Thyroid gland (tissue), 4 donors: ENCODE measurements at regions not wholly inside any gene's neighbourhood (a gene's known extent, or its start where the extent isn't known, plus 50 kb on each side); places are given as distances from the start of the nearest gene placed in this dataset.

Experiments
- DNase-seq, 2 donors: peaks; one replicate each; pipeline ENCODE4 v3.0.0-alpha.2; 2019
- H3K27ac ChIP-seq, 3 donors: fragments of 200-600 bp; sonication (generic); 1 replicate in 2 of 3; 2 replicates in 1 of 3; pipeline ENCODE4 v1.5.1; 2016 to 2019; ENCODE audit warnings: mild to moderate bottlenecking in 1 of 3, moderate library complexity in 1 of 3
- H3K27me3 ChIP-seq: fragments of 200-600 bp; sonication (generic); one replicate; pipeline ENCODE4 v1.5.1; 2019
- H3K36me3 ChIP-seq, 2 donors: fragments of 200-600 bp; sonication (generic); one replicate each; pipeline ENCODE4 v1.5.1; 2016 to 2019
- H3K4me1 ChIP-seq, 2 donors: fragments of 200-600 bp; sonication (generic); one replicate each; pipeline ENCODE4 v1.5.1; 2017 to 2019
- H3K4me3 ChIP-seq, 3 donors: fragments of 200-600 bp; sonication (generic); replicated peaks in 1 of 3; 1 replicate in 2 of 3; 2 replicates in 1 of 3; pipeline ENCODE4 v1.5.1; 2016; ENCODE audit warnings: mild to moderate bottlenecking in 1 of 3
- H3K9me3 ChIP-seq: fragments of 200-600 bp; sonication (generic); one replicate; pipeline ENCODE4 v1.5.1; 2017
- POLR2A ChIP-seq, 2 donors: fragments of 450-650 bp; IDR thresholded peaks; one replicate each; pipeline ENCODE4 v1.6.1; 2017; ENCODE audit warnings: antibody characterized with exemption in 2 of 2, mild to moderate bottlenecking in 2 of 2, moderate library complexity in 1 of 2
- WGBS, 2 donors: methylation state at CpG; one replicate each; pipeline ENCODE4 v1.1.5; 2017; 5-methylcytosine and 5-hydroxymethylcytosine counted together
- intact Hi-C: fragments of 100-400 bp; cut with DNase I; formaldehyde crosslinking; loops from one replicate; pipeline ENCODE4 v1.15.1; 2023
- TF ChIP-seq, protein P1 (sequence below), 6 experiments: fragments of 200-600 bp in 3 of 6; fragments of 450-650 bp in 3 of 6; sonication (generic) in 3 of 6; IDR thresholded peaks; one replicate each; pipeline ENCODE4 v1.5.1; 2016 to 2019; ENCODE audit warnings: antibody characterized with exemption in 6 of 6, mild to moderate bottlenecking in 2 of 6, inconsistent platforms in 1 of 6, moderate library complexity in 1 of 6

DNA sequence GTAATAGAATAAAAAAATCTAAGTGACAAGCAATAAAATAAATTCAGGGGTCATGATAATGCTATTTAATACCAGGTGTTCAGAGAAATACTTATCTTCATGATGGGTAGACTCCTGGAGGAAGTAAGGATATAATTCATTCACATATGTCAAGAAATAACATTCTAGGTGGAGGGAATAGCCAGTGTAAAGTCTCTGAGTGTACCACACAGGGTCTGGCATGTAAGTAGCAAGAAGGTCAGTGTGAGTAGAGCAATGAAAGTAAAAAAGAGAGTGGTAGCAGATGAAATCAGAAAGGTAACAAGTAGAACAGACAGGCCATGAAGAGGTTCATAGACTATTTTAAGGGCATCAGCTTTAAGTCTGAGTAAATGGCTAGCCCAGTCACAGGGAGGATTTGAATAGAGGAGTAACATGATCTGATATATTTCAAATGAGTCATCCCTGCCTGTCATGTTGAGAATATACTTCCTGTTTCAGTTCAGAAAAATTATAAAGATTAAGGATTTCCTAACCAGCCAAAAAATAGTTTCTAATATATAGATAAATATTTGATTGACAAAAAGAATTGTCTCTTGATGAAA is 519.9 kb downstream of the C12orf50 start:
- DNase-seq, result no peak
- H3K4me1 ChIP-seq, result no peaks in the 10 kb centered on the region
- TF ChIP-seq POLR2A (IDR thresholded peaks at IDR 0.05), result no peak
- TF ChIP-seq, protein P1, sequence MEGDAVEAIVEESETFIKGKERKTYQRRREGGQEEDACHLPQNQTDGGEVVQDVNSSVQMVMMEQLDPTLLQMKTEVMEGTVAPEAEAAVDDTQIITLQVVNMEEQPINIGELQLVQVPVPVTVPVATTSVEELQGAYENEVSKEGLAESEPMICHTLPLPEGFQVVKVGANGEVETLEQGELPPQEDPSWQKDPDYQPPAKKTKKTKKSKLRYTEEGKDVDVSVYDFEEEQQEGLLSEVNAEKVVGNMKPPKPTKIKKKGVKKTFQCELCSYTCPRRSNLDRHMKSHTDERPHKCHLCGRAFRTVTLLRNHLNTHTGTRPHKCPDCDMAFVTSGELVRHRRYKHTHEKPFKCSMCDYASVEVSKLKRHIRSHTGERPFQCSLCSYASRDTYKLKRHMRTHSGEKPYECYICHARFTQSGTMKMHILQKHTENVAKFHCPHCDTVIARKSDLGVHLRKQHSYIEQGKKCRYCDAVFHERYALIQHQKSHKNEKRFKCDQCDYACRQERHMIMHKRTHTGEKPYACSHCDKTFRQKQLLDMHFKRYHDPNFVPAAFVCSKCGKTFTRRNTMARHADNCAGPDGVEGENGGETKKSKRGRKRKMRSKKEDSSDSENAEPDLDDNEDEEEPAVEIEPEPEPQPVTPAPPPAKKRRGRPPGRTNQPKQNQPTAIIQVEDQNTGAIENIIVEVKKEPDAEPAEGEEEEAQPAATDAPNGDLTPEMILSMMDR (IDR thresholded peaks at IDR 0.05), result no peak
- intact Hi-C loops, result no loop called here
- H3K36me3 ChIP-seq, result no peaks in the 10 kb centered on the region
- no peak overlapping the region for H3K4me3 ChIP-seq
- no peak overlapping the region for H3K27ac ChIP-seq
- no peaks in the 10 kb centered on the region for H3K27me3 ChIP-seq
- H3K9me3 ChIP-seq, result no peaks in the 10 kb centered on the region

DNA sequence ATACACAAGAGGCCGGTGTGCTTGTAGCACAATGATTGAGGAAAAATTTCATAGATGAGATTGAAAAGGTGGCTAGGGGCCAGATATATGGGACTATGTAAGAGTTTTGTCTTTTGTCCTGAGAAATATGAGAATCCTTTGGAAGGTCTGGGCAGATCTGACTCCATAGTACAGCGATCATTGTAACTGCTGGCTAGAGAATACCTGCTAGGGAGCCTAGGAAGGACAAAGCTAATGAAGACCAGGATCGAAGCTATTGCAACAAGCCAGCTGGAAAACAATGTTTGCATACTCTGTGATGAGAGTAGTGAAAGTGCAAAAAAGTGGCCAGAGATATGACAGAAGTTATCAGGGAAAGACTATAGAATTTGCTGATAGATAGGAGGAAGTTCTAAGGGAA is 537.6 kb downstream of the C12orf50 start:
- intact Hi-C loops, result no loop called here

DNA sequence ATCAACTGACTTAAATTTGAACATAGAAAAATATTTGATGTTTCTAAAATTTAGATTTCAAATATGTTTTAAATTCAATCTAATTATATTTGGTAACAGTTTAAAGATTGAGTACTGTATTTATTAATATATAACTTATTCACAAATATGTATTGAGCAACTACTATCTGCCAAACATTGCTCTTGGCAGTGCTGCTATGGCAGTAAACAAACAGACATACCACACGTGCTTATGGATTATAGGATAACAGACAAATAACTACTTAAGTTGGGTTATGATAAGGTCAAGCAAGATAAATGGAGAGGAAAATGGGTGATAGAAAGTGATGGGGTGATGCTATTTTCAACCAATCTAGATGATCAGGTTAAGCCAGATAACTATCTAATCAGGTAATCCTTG is 538.1 kb downstream of the C12orf50 start:
- no peaks in the 10 kb centered on the region for H3K36me3 ChIP-seq
- intact Hi-C loops, result no loop called here
- 78 to 81% methylated on average over 1 of the region's 1 CpG for WGBS, 2 donors

More for the DNA sequence above, 537.6 kb downstream of the C12orf50 start:
- H3K4me1 ChIP-seq, result no peaks in the 10 kb centered on the region
- DNase-seq, result no peak
- H3K27ac ChIP-seq, result no peak overlapping the region
- no peaks in the 10 kb centered on the region for H3K27me3 ChIP-seq
- TF ChIP-seq, protein P1 (IDR thresholded peaks at IDR 0.05), result no peak
- no peak overlapping the region for H3K4me3 ChIP-seq
- no peaks in the 10 kb centered on the region for H3K36me3 ChIP-seq
- H3K9me3 ChIP-seq, result no peaks in the 10 kb centered on the region
- 85 to 89% methylated on average over 3 of the region's 3 CpGs for WGBS, 2 donors

DNA sequence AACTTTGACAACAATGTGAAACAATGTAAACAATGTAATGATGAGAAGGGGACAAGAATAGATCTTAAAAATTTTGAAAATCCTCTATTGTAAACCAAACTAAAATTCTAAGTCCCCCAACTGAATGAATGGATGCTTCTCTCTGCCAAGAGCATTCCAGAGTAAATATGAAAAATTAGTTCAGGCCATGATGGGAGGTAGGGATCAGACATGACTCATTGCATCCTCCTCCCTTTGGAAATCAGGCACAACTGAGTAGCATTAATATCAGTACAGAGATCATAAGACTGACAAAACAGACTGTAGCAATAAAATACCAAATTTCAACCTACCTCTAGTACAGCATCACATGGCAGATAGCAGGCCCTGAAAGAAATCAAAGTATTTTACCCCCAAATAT is 559.9 kb downstream of the C12orf50 start:
- Histone ChIP-seq H3K9me3 (no peaks in the 10 kb centered on the region), H3K4me1 (no peaks in the 10 kb centered on the region), H3K27me3 (no peaks in the 10 kb centered on the region), H3K27ac (no peak overlapping the region), H3K4me3 (no peak overlapping the region), H3K36me3 (no peaks in the 10 kb centered on the region)
- DNase-seq, result no peak
- intact Hi-C loops, result no loop called here
- no peak for TF ChIP-seq POLR2A (IDR thresholded peaks at IDR 0.05)
- TF ChIP-seq, protein P1 (IDR thresholded peaks at IDR 0.05), result no peak

More for the DNA sequence above, 538.1 kb downstream of the C12orf50 start:
- no peak overlapping the region for H3K27ac ChIP-seq
- H3K9me3 ChIP-seq, result no peaks in the 10 kb centered on the region
- no peaks in the 10 kb centered on the region for H3K4me1 ChIP-seq
- DNase-seq, result no peak
- TF ChIP-seq POLR2A (IDR thresholded peaks at IDR 0.05), result no peak
- TF ChIP-seq, protein P1 (IDR thresholded peaks at IDR 0.05), result no peak
- no peak overlapping the region for H3K4me3 ChIP-seq
- H3K27me3 ChIP-seq, result no peaks in the 10 kb centered on the region

DNA sequence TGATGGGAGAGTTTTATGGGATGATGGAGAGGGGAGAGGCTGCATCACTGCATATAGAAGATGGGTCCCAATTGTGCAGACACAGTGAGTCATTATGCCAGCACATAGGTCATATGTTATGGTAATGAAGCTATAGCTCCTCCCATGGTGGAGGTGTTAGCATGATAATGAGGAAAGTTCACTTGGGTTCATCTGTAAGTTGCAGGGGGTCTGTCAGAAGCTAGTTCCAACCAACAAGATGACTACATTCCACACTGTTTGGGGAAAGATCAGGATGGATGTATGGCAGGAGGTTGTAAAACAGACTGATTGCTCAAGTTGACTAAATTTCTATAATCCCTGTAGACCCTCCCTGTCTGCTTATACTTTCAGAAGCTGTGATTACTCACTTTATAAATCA is 561.3 kb downstream of the C12orf50 start:
- Histone ChIP-seq H3K9me3 (no peaks in the 10 kb centered on the region), H3K4me1 (no peaks in the 10 kb centered on the region), H3K36me3 (no peaks in the 10 kb centered on the region), H3K27me3 (no peaks in the 10 kb centered on the region), H3K27ac (no peak overlapping the region), H3K4me3 (no peak overlapping the region)
- intact Hi-C loops, result no loop called here
- DNase-seq, result no peak
- no peak for TF ChIP-seq POLR2A (IDR thresholded peaks at IDR 0.05)
- TF ChIP-seq, protein P1 (IDR thresholded peaks at IDR 0.05), result no peak
